NOMO-1 treated with DMSO at 0.1 percent for 48 hours (cell line): ENCODE measurements at regions not wholly inside any gene's neighbourhood (a gene's known extent, or its start where the extent isn't known, plus 50 kb on each side); places are given as distances from the start of the nearest gene placed in this dataset.

ENCODE experiments used
- DNase-seq: peaks from one replicate; lab custom pipeline; 2025; ENCODE audit not compliant: unreplicated experiment; lab: John Stamatoyannopoulos, UW

GRCh38 chr1:65090406-65090805 lies 57.6 kb upstream of the AK4 start:
- DNase-seq = no peak

GRCh38 chr1:65092691-65093090 lies 55.3 kb upstream of the AK4 start:
- no peak for DNase-seq

GRCh38 chr1:65097076-65097475 lies 50.9 kb upstream of the AK4 start:
- peak; percentile 87 for DNase-seq
